HepG2 (cell line): ENCODE measurements at regions not wholly inside any gene's neighbourhood (a gene's known extent, or its start where the extent isn't known, plus 50 kb on each side); places are given as distances from the start of the nearest gene placed in this dataset.

Source experiments
- ATRX ChIP-seq: sonication (generic); formaldehyde crosslinking; IDR thresholded peaks from 2 replicates; pipeline ENCODE4 v1.4.0; 2020; ENCODE audit warnings: missing genetic modification reagents, borderline replicate concordance
- BCLAF1 ChIP-seq: fragments of 450-650 bp; IDR thresholded peaks from 2 replicates; pipeline ENCODE4 v1.6.1; 2017; ENCODE audit warnings: mild to moderate bottlenecking
- CREB3 ChIP-seq: sonication (generic); formaldehyde crosslinking; IDR thresholded peaks from 2 replicates; pipeline ENCODE4 v1.5.0; 2020; ENCODE audit warnings: missing genetic modification reagents
- DPF2 ChIP-seq: sonication (generic); formaldehyde crosslinking; IDR thresholded peaks from 2 replicates; pipeline ENCODE4 v1.4.0; 2020; ENCODE audit warnings: mild to moderate bottlenecking, low read depth, missing genetic modification reagents, borderline replicate concordance
- HDAC6 ChIP-seq: fragments of 200-600 bp; sonication (generic); IDR thresholded peaks from 2 replicates; pipeline ENCODE4 v1.7.0; 2017; ENCODE audit warnings: mild to moderate bottlenecking, antibody characterized with exemption, low read length, low read depth
- HNRNPH1 ChIP-seq: fragments of 200-400 bp; formaldehyde crosslinking; optimal IDR thresholded peaks from 2 replicates; pipeline ENCODE3; 2017; ENCODE audit warnings: mild to moderate bottlenecking, low read depth, low read length
- HNRNPUL1 ChIP-seq: fragments of 200-400 bp; formaldehyde crosslinking; IDR thresholded peaks from 2 replicates; pipeline ENCODE4 v1.6.1; 2017; ENCODE audit warnings: low read depth, mild to moderate bottlenecking, low read length, moderate library complexity
- KDM4B ChIP-seq: sonication (generic); formaldehyde crosslinking; IDR thresholded peaks from 2 replicates; pipeline ENCODE4 v1.4.0; 2020; ENCODE audit warnings: missing genetic modification reagents
- LBX2 ChIP-seq: sonication (generic); formaldehyde crosslinking; IDR thresholded peaks from 2 replicates; pipeline ENCODE4 v1.5.0; 2020; ENCODE audit warnings: missing genetic modification reagents, mild to moderate bottlenecking, borderline replicate concordance
- MAFF ChIP-seq: IDR thresholded peaks from 2 replicates; pipeline ENCODE4 v1.6.1; 2011; ENCODE audit warnings: low read depth, low read length, improper control_type of control experiment
- MAFK ChIP-seq, 2 experiments: IDR thresholded peaks in 1 of 2; conservative IDR thresholded peaks in 1 of 2; 2 replicates each; pipeline ENCODE4 v1.6.1; 2011; ENCODE audit warnings: improper control_type of control experiment in 2 of 2, low read length in 2 of 2
- MATR3 ChIP-seq: sonication (generic); formaldehyde crosslinking; IDR thresholded peaks from 2 replicates; pipeline ENCODE4 v1.4.0; 2020; ENCODE audit warnings: missing genetic modification reagents
- MEIS1 ChIP-seq: sonication (generic); formaldehyde crosslinking; IDR thresholded peaks from 2 replicates; pipeline ENCODE4 v1.9.0; 2021; ENCODE audit warnings: mild to moderate bottlenecking, missing genetic modification reagents, moderate library complexity, borderline replicate concordance
- NFATC3 ChIP-seq: sonication (generic); formaldehyde crosslinking; IDR thresholded peaks from 2 replicates; pipeline ENCODE4 v1.5.1; 2020; ENCODE audit warnings: mild to moderate bottlenecking, missing genetic modification reagents
- PRMT3 ChIP-seq: sonication (generic); formaldehyde crosslinking; IDR thresholded peaks from 2 replicates; pipeline ENCODE4 v1.8.1; 2022; ENCODE audit warnings: low read depth, mild to moderate bottlenecking, moderate library complexity, missing genetic modification reagents, borderline replicate concordance
- SAP130 ChIP-seq: IDR thresholded peaks from 2 replicates; pipeline ENCODE4 v1.6.1; 2016; ENCODE audit warnings: low read depth
- SIX4 ChIP-seq: sonication (generic); formaldehyde crosslinking; IDR thresholded peaks from 2 replicates; pipeline ENCODE4 v1.4.0; 2020; ENCODE audit warnings: missing genetic modification reagents
- TBX2 ChIP-seq: sonication (generic); formaldehyde crosslinking; IDR thresholded peaks from 2 replicates; pipeline ENCODE4 v1.5.0; 2020; ENCODE audit warnings: missing genetic modification reagents, mild to moderate bottlenecking, borderline replicate concordance
- TGIF2 ChIP-seq: IDR thresholded peaks from 2 replicates; pipeline ENCODE4 v1.6.1; 2016; ENCODE audit warnings: control low read depth, missing compliant biosample characterization
- ZBTB20 ChIP-seq: sonication (generic); formaldehyde crosslinking; IDR thresholded peaks from 2 replicates; pipeline ENCODE4 v1.8.1; 2023; ENCODE audit warnings: missing genetic modification reagents, low read depth, mild to moderate bottlenecking, borderline replicate concordance
- ZNF143 ChIP-seq: sonication (generic); formaldehyde crosslinking; IDR thresholded peaks from 2 replicates; pipeline ENCODE4 v1.4.0; 2020; ENCODE audit warnings: missing genetic modification reagents
- ZNF30 ChIP-seq: sonication (generic); formaldehyde crosslinking; IDR thresholded peaks from 2 replicates; pipeline ENCODE4 v1.5.0; 2020; ENCODE audit warnings: mild to moderate bottlenecking, missing genetic modification reagents
- ZNF362 ChIP-seq: sonication (generic); formaldehyde crosslinking; IDR thresholded peaks from 2 replicates; pipeline ENCODE4 v1.4.0; 2020; ENCODE audit warnings: missing genetic modification reagents, mild to moderate bottlenecking, borderline replicate concordance
- ZNF644 ChIP-seq: IDR thresholded peaks from 2 replicates; pipeline ENCODE4 v1.6.1; 2016; ENCODE audit warnings: low read depth
- ZNF790 ChIP-seq: sonication (generic); formaldehyde crosslinking; IDR thresholded peaks from 2 replicates; pipeline ENCODE4 v1.8.0; 2022; ENCODE audit warnings: missing genetic modification reagents, mild to moderate bottlenecking, borderline replicate concordance
- ZSCAN9 ChIP-seq: IDR thresholded peaks from 2 replicates; pipeline ENCODE4 v1.6.1; 2016; ENCODE audit warnings: borderline replicate concordance

GRCh38 chr6:3518356-3519190, 61.7 kb upstream of the SLC22A23 start (continued):
- TF ChIP-seq TBX2 (CRISPR knock-in tag) = peak; percentile 42; the same call in 1 of the 2 replicates
- peak; percentile 36; the same call in 1 of the 2 replicates for TF ChIP-seq SAP130 (CRISPR knock-in tag)
- TF ChIP-seq NFATC3 = no peak
- no peak for TF ChIP-seq DPF2 (CRISPR knock-in tag)
- no peak for TF ChIP-seq HNRNPH1
- no peak for TF ChIP-seq ZNF790 (CRISPR knock-in tag)
- no peak; the same call in 1 of the 2 replicates for TF ChIP-seq ZNF362 (CRISPR knock-in tag)
- TF ChIP-seq BCLAF1 = no peak
- no peak for TF ChIP-seq MATR3
- TF ChIP-seq ZNF644 (CRISPR knock-in tag) = no peak
- no peak for TF ChIP-seq ZBTB20
- TF ChIP-seq ZNF30 (CRISPR knock-in tag) = no peak
- TF ChIP-seq ZSCAN9 (CRISPR knock-in tag) = no peak
- TF ChIP-seq SIX4 = no peak
- TF ChIP-seq KDM4B (CRISPR knock-in tag) = no peak
- TF ChIP-seq MAFF = no peak
- no peak for TF ChIP-seq HDAC6
- 0 out of 2 replicates have a peak, but pooled peaks have one; percentile 27 for TF ChIP-seq TGIF2
- TF ChIP-seq LBX2 (CRISPR knock-in tag) = no peak
- TF ChIP-seq CREB3 = no peak
- no peak for TF ChIP-seq ZNF143 (CRISPR knock-in tag)
- TF ChIP-seq ATRX (CRISPR knock-in tag) = no peak
- no peak for TF ChIP-seq MEIS1
- no peak for TF ChIP-seq PRMT3 (CRISPR knock-in tag)
- TF ChIP-seq HNRNPUL1 = no peak
- peak; percentile 4 to 43; a peak in 2 of 4 replicates for TF ChIP-seq MAFK (conservative IDR thresholded peaks at IDR 0.05 in 1 of 2, IDR thresholded peaks at IDR 0.05 in 1 of 2; ENCODE audit: low read length in 2 of 2)
